Neuronal stem cell (in vitro differentiated cells): ENCODE measurements at regions not wholly inside any gene's neighbourhood (a gene's known extent, or its start where the extent isn't known, plus 50 kb on each side); places are given as distances from the start of the nearest gene placed in this dataset.
A peak's percentile ranks its signal among the peaks of the same experiment; 100 is the strongest.

Experiments
- DNase-seq: peaks from one replicate; pipeline ENCODE4 v3.0.0-alpha.2; 2013; ENCODE audit warnings: low spot score
- H2AFZ ChIP-seq: one replicate; pipeline ENCODE4 v1.6.1; 2013; ENCODE audit warnings: mild to moderate bottlenecking, low read length, inconsistent platforms
- H2AK5ac ChIP-seq: 2 replicates; pipeline ENCODE4 v1.6.1; 2013; ENCODE audit warnings: low read depth, mild to moderate bottlenecking, inconsistent platforms, low read length, moderate library complexity, mixed read lengths
- H2BK120ac ChIP-seq: 2 replicates; pipeline ENCODE4 v1.6.1; 2013; ENCODE audit warnings: low read depth, mild to moderate bottlenecking, inconsistent platforms, low read length, moderate library complexity, mixed read lengths
- H2BK12ac ChIP-seq: one replicate; pipeline ENCODE4 v1.6.1; 2013; ENCODE audit warnings: low read length, inconsistent platforms
- H2BK15ac ChIP-seq: 2 replicates; pipeline ENCODE4 v1.6.1; 2013; ENCODE audit warnings: mild to moderate bottlenecking, low read length, inconsistent platforms, mixed read lengths
- H2BK5ac ChIP-seq: one replicate; pipeline ENCODE4 v1.6.1; 2013; ENCODE audit warnings: inconsistent platforms, mild to moderate bottlenecking, low read length, moderate library complexity
- H3K14ac ChIP-seq: one replicate; pipeline ENCODE4 v1.6.1; 2013; ENCODE audit warnings: low read length, inconsistent platforms
- H3K18ac ChIP-seq: 2 replicates; pipeline ENCODE4 v1.6.1; 2013; ENCODE audit warnings: low read length, inconsistent platforms
- H3K23ac ChIP-seq: 2 replicates; pipeline ENCODE4 v1.6.1; 2013; ENCODE audit warnings: low read depth, mild to moderate bottlenecking, mixed read lengths, low read length, inconsistent platforms; ENCODE audit not compliant: poor library complexity
- H3K27ac ChIP-seq: replicated peaks from 3 replicates; pipeline ENCODE4 v1.5.1; 2013; ENCODE audit warnings: low read length, inconsistent platforms
- H3K27me3 ChIP-seq, 3 experiments: 2 replicates each; pipeline ENCODE4 v1.6.1; 2013; ENCODE audit warnings: low read length in 3 of 3, mild to moderate bottlenecking in 2 of 3, inconsistent platforms in 1 of 3, low read depth in 1 of 3, mixed read lengths in 1 of 3, moderate library complexity in 1 of 3; ENCODE audit not compliant: control insufficient read depth in 3 of 3, insufficient read depth in 3 of 3
- H3K36me3 ChIP-seq, 2 donors: replicated peaks in 1 of 2; 2 replicates each; pipeline ENCODE4 v1.6.1; 2013; ENCODE audit warnings: low read length in 2 of 2; ENCODE audit not compliant: control insufficient read depth in 2 of 2, insufficient read depth in 2 of 2
- H3K4ac ChIP-seq: 2 replicates; pipeline ENCODE4 v1.6.1; 2013; ENCODE audit warnings: inconsistent platforms, mild to moderate bottlenecking, low read length, moderate library complexity
- H3K4me1 ChIP-seq, 2 donors: 1 replicate in 1 of 2; 2 replicates in 1 of 2; pipeline ENCODE4 v1.6.1; 2013; ENCODE audit warnings: low read length in 2 of 2, low read depth in 1 of 2; ENCODE audit not compliant: control insufficient read depth in 2 of 2, insufficient read depth in 1 of 2
- H3K4me2 ChIP-seq: one replicate; pipeline ENCODE4 v1.6.1; 2013; ENCODE audit warnings: mild to moderate bottlenecking, low read length, inconsistent platforms; ENCODE audit not compliant: insufficient read depth, poor library complexity, severe bottlenecking
- H3K4me3 ChIP-seq, 2 donors: 2 replicates each; pipeline ENCODE4 v1.5.1; 2013; ENCODE audit warnings: low read length in 2 of 2, mild to moderate bottlenecking in 2 of 2, inconsistent platforms in 1 of 2, moderate library complexity in 1 of 2
- H3K79me1 ChIP-seq: one replicate; pipeline ENCODE4 v1.6.1; 2013; ENCODE audit warnings: low read depth, mild to moderate bottlenecking, inconsistent platforms, low read length, moderate library complexity
- H3K9ac ChIP-seq: one replicate; pipeline ENCODE4 v1.6.1; 2013; ENCODE audit warnings: mild to moderate bottlenecking, low read depth, low read length, inconsistent platforms; ENCODE audit not compliant: poor library complexity
- H3K9me3 ChIP-seq, 2 donors: replicated peaks in 1 of 2; 2 replicates each; pipeline versions ENCODE3 to v1.6.1; 2013; ENCODE audit warnings: low read length in 2 of 2, mild to moderate bottlenecking in 2 of 2, inconsistent platforms in 1 of 2, low read depth in 1 of 2, mixed read lengths in 1 of 2, moderate library complexity in 1 of 2; ENCODE audit not compliant: control insufficient read depth in 2 of 2, insufficient read depth in 1 of 2
- H4K8ac ChIP-seq: one replicate; pipeline ENCODE4 v1.6.1; 2013; ENCODE audit warnings: low read depth, mild to moderate bottlenecking, inconsistent platforms, low read length, moderate library complexity
- H4K91ac ChIP-seq: one replicate; pipeline ENCODE4 v1.6.1; 2013; ENCODE audit warnings: low read length, low read depth, mild to moderate bottlenecking, inconsistent platforms; ENCODE audit not compliant: poor library complexity
- WGBS, 2 donors: extraction: QIAGEN DNeasy Blood & Tissue Kit; methylation state at CpG; one replicate each; pipeline ENCODE4 v1.1.7; 2013; ENCODE audit warnings: missing lambda C conversion rate in 2 of 2, mixed read lengths in 1 of 2; ENCODE audit not compliant: insufficient read length in 2 of 2, insufficient replicate concordance in 1 of 2; ENCODE audit errors: extremely low coverage in 2 of 2; 5-methylcytosine and 5-hydroxymethylcytosine counted together

DNA sequence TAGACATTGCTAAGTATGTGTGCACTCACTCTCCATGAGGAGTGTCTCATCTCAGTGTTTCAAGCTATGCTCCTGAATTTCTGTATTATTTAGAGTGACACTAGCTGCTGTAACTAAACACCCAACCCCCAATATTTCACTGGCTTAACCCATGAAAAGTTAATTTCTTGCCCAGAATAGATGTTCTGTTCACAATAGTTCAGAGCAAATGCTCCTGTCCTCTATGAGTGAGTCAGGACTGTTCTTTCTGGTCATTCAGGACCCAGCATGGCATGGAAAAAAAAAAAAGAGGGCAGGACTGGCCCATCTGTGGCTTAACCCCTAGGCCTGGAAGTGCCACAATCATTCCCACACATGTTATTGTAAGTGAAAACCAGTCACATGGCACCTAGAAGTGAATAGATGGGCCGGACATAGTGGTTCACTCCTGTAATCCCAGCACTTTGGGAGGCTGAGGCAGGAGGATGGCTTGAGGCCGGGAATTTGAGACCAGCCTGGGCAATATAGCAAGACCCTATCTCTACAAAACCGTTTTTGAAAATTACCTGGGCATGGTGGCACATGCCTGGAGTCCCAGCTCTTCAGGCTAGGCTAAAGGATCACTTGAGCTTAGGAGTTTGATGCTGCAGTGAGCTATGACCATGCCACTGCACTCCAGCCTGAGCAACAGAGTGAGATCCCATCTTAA, 663.6 kb downstream of the IRS1 start:
- Histone ChIP-seq H4K8ac (no peak overlapping the region), H2BK15ac (no peak overlapping the region), H3K4me3 (no peak overlapping the region), H2BK12ac (no peak overlapping the region), H3K4me2 (no peak overlapping the region), H3K4me1 (peaks cover 4 to 10% of the 10 kb centered on the region in 2 donors), H2BK120ac (no peak overlapping the region), H2AK5ac (no peak overlapping the region), H3K27me3 (no peaks in the 10 kb centered on the region), H3K27ac (no peak overlapping the region), H3K18ac (no peak overlapping the region), H3K9ac (no peak overlapping the region), H3K14ac (no peak overlapping the region), H3K23ac (no peak overlapping the region), H2AFZ (no peak overlapping the region), H4K91ac (no peak overlapping the region), H3K9me3 (no peaks in the 10 kb centered on the region), H2BK5ac (no peak overlapping the region), H3K36me3 (no peaks in the 10 kb centered on the region), H3K79me1 (no peaks in the 10 kb centered on the region), H3K4ac (no peak overlapping the region)
- DNase-seq: no peak
- no CpG with 5 or more reads among the region's 3 CpGs for WGBS, 2 donors

DNA sequence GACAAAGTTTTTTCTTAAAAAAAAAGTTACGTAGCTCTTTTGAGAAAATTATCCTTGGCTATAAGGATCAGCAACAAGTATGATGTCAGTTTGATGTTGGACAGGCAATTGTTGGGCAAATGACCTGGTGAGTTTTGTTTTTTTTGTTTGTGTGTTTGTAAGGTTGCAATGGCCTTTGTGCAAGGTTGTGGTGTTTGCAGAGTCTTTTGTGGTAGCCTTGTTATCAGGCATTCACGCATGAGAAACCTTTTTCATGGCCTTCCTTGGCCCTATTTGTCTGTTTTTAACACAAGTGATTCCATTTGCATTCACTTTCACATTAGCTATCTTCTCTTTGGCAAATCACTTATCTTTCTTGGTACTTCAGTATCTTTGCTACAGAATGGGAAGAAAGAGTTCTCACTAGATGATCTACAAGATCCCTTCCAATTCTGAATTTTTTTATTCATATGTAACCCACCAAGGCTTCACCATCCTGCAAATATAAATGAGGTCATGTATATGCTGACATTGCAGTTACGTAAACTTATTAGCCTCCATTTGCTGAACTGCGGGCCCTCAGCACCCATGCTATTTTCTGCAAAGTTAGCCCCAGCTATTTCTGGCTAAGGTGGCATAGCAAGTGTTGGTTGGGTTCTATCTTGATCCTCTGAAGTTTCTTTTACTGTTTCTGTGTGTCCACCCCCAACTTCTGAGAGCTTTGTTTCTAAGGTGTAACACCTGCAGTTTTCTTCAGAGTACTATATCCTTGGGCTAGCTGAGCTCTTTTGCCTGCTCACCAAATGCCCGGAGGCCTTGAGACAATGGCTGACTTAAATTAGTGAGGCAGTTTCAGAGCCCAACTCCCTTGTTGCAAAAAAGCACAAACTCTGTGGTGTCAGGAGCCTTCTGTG, 667.1 kb downstream of the IRS1 start:
- H3K23ac ChIP-seq: no peak overlapping the region
- no peaks in the 10 kb centered on the region for H3K36me3 ChIP-seq
- no peak overlapping the region for H3K14ac ChIP-seq
- peaks cover 4 to 10% of the 10 kb centered on the region in 2 donors for H3K4me1 ChIP-seq
- no peak overlapping the region for H2AK5ac ChIP-seq
- no peaks in the 10 kb centered on the region for H3K27me3 ChIP-seq
- no peak overlapping the region for H2BK120ac ChIP-seq
- no peak overlapping the region for H2BK15ac ChIP-seq
- H3K9me3 ChIP-seq: no peaks in the 10 kb centered on the region
- no peak overlapping the region for H3K27ac ChIP-seq
- H2BK12ac ChIP-seq: no peak overlapping the region
- H4K8ac ChIP-seq: no peak overlapping the region
- no peak overlapping the region for H3K4me2 ChIP-seq
- H3K18ac ChIP-seq: no peak overlapping the region
- no peak overlapping the region for H3K4ac ChIP-seq
- no peak overlapping the region for H2AFZ ChIP-seq
- no peak overlapping the region for H3K9ac ChIP-seq
- peak; percentile 32 for DNase-seq
- WGBS, 2 donors: no CpG with 5 or more reads among the region's 5 CpGs
- no peak overlapping the region for H4K91ac ChIP-seq
- no peak overlapping the region for H2BK5ac ChIP-seq
- no peak overlapping the region for H3K4me3 ChIP-seq
- no peaks in the 10 kb centered on the region for H3K79me1 ChIP-seq

DNA sequence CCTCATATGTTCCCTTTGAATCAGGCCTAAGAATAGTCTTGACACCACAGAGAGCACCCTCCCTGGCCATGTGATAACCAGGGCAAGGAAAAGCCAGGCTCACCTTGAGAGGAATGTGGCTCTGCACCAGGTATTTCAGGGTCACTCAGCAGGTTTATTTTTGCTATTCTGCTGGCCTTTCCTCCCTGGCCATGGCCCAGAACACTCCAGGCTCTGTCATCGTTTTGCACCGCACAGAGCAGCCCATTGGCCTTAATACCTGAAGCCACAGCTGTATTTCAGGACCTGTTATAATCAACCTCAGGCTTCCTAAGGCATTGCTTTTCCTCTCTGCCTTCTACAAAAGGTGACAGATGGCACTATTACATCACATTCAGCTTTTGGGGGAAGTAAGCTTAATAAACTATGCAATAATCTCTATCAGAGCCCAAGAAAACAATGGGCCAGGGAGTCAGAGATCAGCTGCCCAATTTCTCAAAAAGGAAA, 668.3 kb downstream of the IRS1 start:
- peaks cover 4 to 10% of the 10 kb centered on the region in 2 donors for H3K4me1 ChIP-seq
- no peaks in the 10 kb centered on the region for H3K9me3 ChIP-seq
- H4K8ac ChIP-seq: no peak overlapping the region
- peak overlapping the region; percentile 84 for H2BK12ac ChIP-seq
- no peak overlapping the region for H2BK5ac ChIP-seq
- no peak overlapping the region for H2BK120ac ChIP-seq
- H3K14ac ChIP-seq: peak overlapping the region; percentile 21
- H4K91ac ChIP-seq: no peak overlapping the region
- no peaks in the 10 kb centered on the region for H3K36me3 ChIP-seq
- H3K27ac ChIP-seq: no peak overlapping the region
- H3K79me1 ChIP-seq: no peaks in the 10 kb centered on the region
- no peak overlapping the region for H2BK15ac ChIP-seq
- no peak for DNase-seq
- peak overlapping the region; percentile 75 for H2AK5ac ChIP-seq
- H2AFZ ChIP-seq: no peak overlapping the region
- H3K27me3 ChIP-seq: no peaks in the 10 kb centered on the region
- H3K4ac ChIP-seq: no peak overlapping the region
- H3K4me3 ChIP-seq: no peak overlapping the region
- H3K18ac ChIP-seq: no peak overlapping the region
- WGBS, 2 donors: no CpG with 5 or more reads among the region's 2 CpGs
- H3K9ac ChIP-seq: no peak overlapping the region
- no peak overlapping the region for H3K4me2 ChIP-seq
- H3K23ac ChIP-seq: no peak overlapping the region

DNA sequence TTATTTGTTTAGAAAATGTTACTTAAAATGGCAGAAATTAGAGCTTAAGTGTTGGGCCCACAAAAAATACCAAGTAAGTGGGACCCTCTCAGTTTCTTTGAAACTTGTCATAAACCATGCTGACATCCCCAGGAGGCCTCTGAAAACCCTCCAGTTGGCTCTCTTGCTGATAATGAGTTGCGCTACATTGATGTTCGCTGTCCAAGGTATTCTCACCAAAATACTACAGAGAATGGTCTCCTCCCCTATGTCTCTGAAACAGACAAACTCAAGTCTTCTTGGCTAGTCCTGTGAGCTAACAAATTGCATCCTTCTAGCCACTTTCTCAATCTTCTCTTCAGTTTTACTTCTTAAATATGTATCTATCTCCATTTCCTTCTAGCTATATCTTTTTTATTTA, 669.4 kb downstream of the IRS1 start:
- no peak overlapping the region for H2BK120ac ChIP-seq
- no peak overlapping the region for H3K23ac ChIP-seq
- H3K9ac ChIP-seq: no peak overlapping the region
- no peak overlapping the region for H2AFZ ChIP-seq
- H3K27me3 ChIP-seq: no peaks in the 10 kb centered on the region
- H3K9me3 ChIP-seq: no peaks in the 10 kb centered on the region
- no peak overlapping the region for H2AK5ac ChIP-seq
- DNase-seq: no peak
- H4K8ac ChIP-seq: no peak overlapping the region
- no peaks in the 10 kb centered on the region for H3K79me1 ChIP-seq
- H3K18ac ChIP-seq: no peak overlapping the region
- H2BK15ac ChIP-seq: no peak overlapping the region
- WGBS, 2 donors: no CpG with 5 or more reads among the region's 2 CpGs
- H2BK5ac ChIP-seq: no peak overlapping the region
- no peak overlapping the region for H3K14ac ChIP-seq
- H3K4me2 ChIP-seq: no peak overlapping the region
- no peak overlapping the region for H4K91ac ChIP-seq
- H3K4ac ChIP-seq: no peak overlapping the region
- no peak overlapping the region for H3K27ac ChIP-seq
- peaks cover 4 to 10% of the 10 kb centered on the region in 2 donors for H3K4me1 ChIP-seq
- no peaks in the 10 kb centered on the region for H3K36me3 ChIP-seq
- no peak overlapping the region for H3K4me3 ChIP-seq
- H2BK12ac ChIP-seq: no peak overlapping the region
